ENCODE measurements at regions not wholly inside any gene's neighbourhood (a gene's known extent, or its start where the extent isn't known, plus 50 kb on each side); places are given as distances from the start of the nearest gene placed in this dataset.

DNA sequence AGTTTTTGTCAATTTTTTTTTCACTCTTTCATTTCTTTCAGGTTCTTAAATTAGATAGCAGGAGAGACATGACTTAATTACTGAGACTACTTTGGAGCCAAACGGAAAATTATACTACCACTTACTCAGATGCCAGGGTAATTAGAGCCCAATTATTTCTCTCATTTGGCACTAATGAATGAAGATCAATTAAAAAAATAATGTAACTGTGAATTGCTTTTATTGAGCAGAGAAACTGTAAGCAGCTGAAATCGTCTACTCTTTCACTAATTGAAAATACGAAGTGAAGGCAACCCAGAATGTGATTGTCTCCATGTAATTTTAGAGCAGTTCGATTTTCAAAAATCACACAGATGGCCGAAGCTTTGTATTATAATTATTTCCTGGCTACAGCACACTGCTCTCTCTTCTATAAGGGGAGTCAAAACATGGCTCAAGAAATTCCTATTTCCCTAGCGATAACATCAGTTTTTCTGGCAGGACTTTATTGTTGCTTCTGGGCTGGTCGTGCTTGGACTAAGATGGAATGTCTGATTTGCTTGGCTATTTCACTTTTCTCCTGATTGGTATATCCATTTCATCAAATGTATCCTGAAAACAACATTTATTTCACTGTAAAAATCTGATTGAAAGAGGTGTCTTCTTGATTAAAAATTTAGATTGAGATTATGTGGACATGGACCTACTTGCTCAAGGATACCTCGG lies 55.8 kb upstream of the PDZRN3 start:
- DNase-seq = no peak

GRCh38 chr3:73677336-73678024 lies 52.7 kb upstream of the PDZRN3 start:
- no peak for DNase-seq
